ENCODE measurements at regions not wholly inside any gene's neighbourhood (a gene's known extent, or its start where the extent isn't known, plus 50 kb on each side); places are given as distances from the start of the nearest gene placed in this dataset.

DNA sequence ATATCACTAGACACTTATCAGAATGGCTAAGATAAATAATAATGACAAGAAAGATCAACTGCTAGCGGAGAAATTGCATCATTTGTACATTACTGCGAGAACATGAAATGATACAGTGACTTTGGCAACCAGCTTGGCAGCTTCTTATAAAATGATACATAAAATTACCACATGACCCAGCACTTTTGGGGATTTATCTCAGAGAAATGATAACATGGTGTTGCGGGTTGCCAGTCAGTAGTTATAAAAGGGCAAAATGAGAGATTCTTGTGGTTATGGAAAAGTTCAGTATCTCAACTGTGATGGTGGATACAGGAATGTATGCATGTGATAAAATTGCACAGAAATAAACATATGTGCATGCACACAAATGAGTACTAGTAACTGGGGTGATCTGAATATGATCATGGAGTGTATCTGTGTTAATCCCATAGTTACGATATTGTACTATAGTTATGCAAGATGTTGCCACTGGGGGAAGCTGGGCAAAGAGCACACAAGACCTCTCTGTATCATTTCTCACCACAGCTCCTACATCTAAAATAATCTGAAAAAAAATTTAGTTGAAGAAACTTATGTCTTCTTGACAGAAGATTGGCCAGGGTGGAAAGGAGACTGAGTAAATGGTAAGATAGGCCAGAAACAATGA is 128.9 kb downstream of the NXNL2 start:
- Histone ChIP-seq H3K27me3 (replicated peaks in 1 of 2; ENCODE audit: control insufficient read depth in 2 of 2, extremely low read depth in 1 of 2, insufficient read depth in 2 of 2, low read length in 1 of 2) (peaks cover 0 to 3% of the 10 kb centered on the region in 2 experiments), H3K9me3 (no peaks in the 10 kb centered on the region), H3K36me3 (ENCODE audit: control insufficient read depth in 2 of 2, extremely low read depth in 1 of 2, insufficient read depth in 1 of 2, low read length in 1 of 2) (no peaks in the 10 kb centered on the region), H3K4me1 (ENCODE audit: control insufficient read depth in 1 of 2, extremely low read depth in 1 of 2, insufficient read depth in 2 of 2, low read length in 2 of 2) (no peaks in the 10 kb centered on the region), H3K4me3 (ENCODE audit: control insufficient read depth in 1 of 2, extremely low read depth in 1 of 2, low read length in 1 of 2) (no peak overlapping the region), H3K27ac (ENCODE audit: low read length) (no peak overlapping the region)
- 86% methylated on average over 1 of the region's 4 CpGs for WGBS (ENCODE audit: insufficient coverage)
- Mint-ChIP-seq H3K27me3 (peaks cover 2 to 24% of the 10 kb centered on the region in 2 donors), H3K36me3 (no peaks in the 10 kb centered on the region), H3K4me1 (no peaks in the 10 kb centered on the region), H3K9me3 (no peaks in the 10 kb centered on the region), H3K4me3 (no peak overlapping the region), H3K27ac (no peak overlapping the region)
- CTCF ChIA-PET: no interaction called here
- ATAC-seq (replicated peaks in 1 of 4): no peak
- POLR2A ChIA-PET: no interaction called here
- no peak for DNase-seq

DNA sequence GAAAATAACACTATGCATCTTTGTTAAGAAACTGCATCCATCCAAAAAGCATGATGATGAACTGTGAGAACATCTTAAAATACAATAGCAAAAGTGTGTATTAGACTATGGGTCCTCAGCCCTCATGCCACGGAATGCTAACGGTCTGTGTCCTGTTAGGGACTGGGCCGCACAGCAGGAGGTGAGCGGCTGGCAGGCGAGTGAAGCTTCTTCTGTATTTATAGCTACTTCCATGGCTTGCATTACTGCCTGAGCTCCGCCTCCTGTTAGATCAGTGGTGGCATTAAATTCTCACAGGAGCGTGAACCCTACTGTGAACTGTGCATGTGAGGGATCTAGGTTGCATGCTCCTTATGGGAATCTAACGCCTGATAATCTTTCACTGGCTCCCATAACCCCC is 129.8 kb downstream of the NXNL2 start:
- H3K36me3 ChIP-seq (ENCODE audit: control insufficient read depth in 2 of 2, extremely low read depth in 1 of 2, insufficient read depth in 1 of 2, low read length in 1 of 2): no peaks in the 10 kb centered on the region
- no peaks in the 10 kb centered on the region for H3K4me1 ChIP-seq (ENCODE audit: control insufficient read depth in 1 of 2, extremely low read depth in 1 of 2, insufficient read depth in 2 of 2, low read length in 2 of 2)
- Mint-ChIP-seq H3K27me3 (peaks cover 2 to 24% of the 10 kb centered on the region in 2 donors), H3K36me3 (no peaks in the 10 kb centered on the region), H3K4me1 (no peaks in the 10 kb centered on the region), H3K4me3 (no peak overlapping the region), H3K27ac (no peak overlapping the region), H3K9me3 (no peaks in the 10 kb centered on the region)
- no peak overlapping the region for H3K27ac ChIP-seq (ENCODE audit: low read length)
- ChIA-PET CTCF (no interaction called here), POLR2A (no interaction called here)
- no CpG with 5 or more reads among the region's 8 CpGs for WGBS (ENCODE audit: insufficient coverage)
- H3K4me3 ChIP-seq (ENCODE audit: control insufficient read depth in 1 of 2, extremely low read depth in 1 of 2, low read length in 1 of 2): no peak overlapping the region
- no peaks in the 10 kb centered on the region for H3K9me3 ChIP-seq
- DNase-seq (no peak), ATAC-seq (replicated peaks in 1 of 4) (no peak)
- peaks cover 0 to 3% of the 10 kb centered on the region in 2 experiments for H3K27me3 ChIP-seq (replicated peaks in 1 of 2; ENCODE audit: control insufficient read depth in 2 of 2, extremely low read depth in 1 of 2, insufficient read depth in 2 of 2, low read length in 1 of 2)

DNA sequence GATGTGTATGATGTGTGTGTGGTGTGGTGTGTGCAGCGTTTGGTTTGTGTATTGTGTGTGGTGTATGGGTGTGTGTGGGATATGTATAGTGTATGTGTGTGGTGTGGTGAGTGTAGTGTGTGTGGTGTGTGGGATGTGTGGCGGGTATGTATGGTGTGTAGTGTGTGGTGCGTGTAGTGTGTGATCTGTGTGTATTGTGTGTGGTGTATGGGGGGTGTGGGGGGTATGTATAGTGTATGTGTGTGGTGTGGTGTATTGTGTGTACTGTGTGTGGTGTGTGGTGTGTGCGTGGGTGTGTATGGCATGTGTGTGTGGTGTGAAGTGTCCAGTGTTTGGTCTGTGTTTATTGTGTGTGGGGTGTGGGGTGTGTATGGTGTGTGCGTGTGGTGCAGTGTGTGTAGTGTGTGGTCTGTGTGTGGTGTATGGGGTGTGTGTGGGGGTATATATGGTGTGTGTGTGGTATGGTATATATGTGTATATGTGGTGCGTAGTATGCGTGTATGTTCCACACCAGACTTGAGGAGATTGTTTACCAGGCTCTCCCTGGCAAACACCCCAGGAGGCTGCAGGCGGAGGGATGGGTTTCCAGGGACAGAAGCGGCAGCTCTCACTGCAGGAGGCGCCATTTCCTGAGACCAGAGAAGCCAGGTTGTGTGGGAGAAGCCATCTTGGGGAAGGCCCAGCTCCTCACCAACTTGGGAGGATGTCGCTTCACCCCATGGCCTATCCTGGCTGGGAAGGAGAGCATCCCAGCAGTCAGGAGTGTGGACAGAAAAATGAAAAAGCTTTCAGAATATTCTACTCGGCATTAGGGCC is 138.1 kb downstream of the NXNL2 start:
- H3K4me3 ChIP-seq (ENCODE audit: control insufficient read depth in 1 of 2, extremely low read depth in 1 of 2, low read length in 1 of 2): no peak overlapping the region
- DNase-seq: no peak
- H3K9me3 Mint-ChIP-seq: peaks cover 0 to 3% (median 0%) of the 10 kb centered on the region in 3 donors
- peaks cover 4 to 11% of the 10 kb centered on the region in 2 donors for H3K27me3 Mint-ChIP-seq
- H3K4me1 Mint-ChIP-seq: no peaks in the 10 kb centered on the region
- POLR2A ChIA-PET: no interaction called here
- no peaks in the 10 kb centered on the region for H3K36me3 ChIP-seq (ENCODE audit: control insufficient read depth in 2 of 2, extremely low read depth in 1 of 2, insufficient read depth in 1 of 2, low read length in 1 of 2)
- no peak for ATAC-seq (replicated peaks in 1 of 4)
- H3K27me3 ChIP-seq (replicated peaks in 1 of 2; ENCODE audit: control insufficient read depth in 2 of 2, extremely low read depth in 1 of 2, insufficient read depth in 2 of 2, low read length in 1 of 2): peaks cover 0 to 6% of the 10 kb centered on the region in 2 experiments
- H3K4me1 ChIP-seq (ENCODE audit: control insufficient read depth in 1 of 2, extremely low read depth in 1 of 2, insufficient read depth in 2 of 2, low read length in 2 of 2): no peaks in the 10 kb centered on the region
- no peaks in the 10 kb centered on the region for H3K9me3 ChIP-seq
- no peaks in the 10 kb centered on the region for H3K36me3 Mint-ChIP-seq
- no peak overlapping the region for H3K27ac Mint-ChIP-seq
- WGBS (ENCODE audit: insufficient coverage): 93% methylated on average over 8 of the region's 12 CpGs
- CTCF ChIA-PET: no interaction called here
- H3K27ac ChIP-seq (ENCODE audit: low read length): no peak overlapping the region
- H3K4me3 Mint-ChIP-seq: no peak overlapping the region

DNA sequence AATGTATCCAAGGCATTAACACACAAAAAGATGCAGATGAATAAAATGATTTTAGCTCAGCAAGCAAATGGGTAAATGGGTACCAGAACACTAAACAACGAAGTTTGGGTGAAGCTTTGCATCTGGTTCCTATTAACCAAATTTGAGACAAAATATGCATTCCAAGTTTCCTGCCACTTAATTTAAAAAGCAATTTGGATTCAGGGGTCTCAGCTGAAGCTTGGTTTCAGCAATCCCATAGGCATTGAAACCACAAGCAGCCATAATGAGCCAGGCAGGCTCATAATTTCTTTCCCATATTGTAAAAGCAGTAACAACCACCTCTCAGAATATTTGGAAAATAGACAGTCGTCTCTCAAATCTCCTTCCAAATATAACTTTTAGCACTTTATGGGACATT is 138.9 kb downstream of the NXNL2 start:
- Mint-ChIP-seq H3K4me1 (no peaks in the 10 kb centered on the region), H3K4me3 (no peak overlapping the region), H3K27ac (no peak overlapping the region), H3K9me3 (peaks cover 0 to 3% (median 0%) of the 10 kb centered on the region in 3 donors), H3K27me3 (peaks cover 4 to 11% of the 10 kb centered on the region in 2 donors), H3K36me3 (no peaks in the 10 kb centered on the region)
- no peaks in the 10 kb centered on the region for H3K4me1 ChIP-seq (ENCODE audit: control insufficient read depth in 1 of 2, extremely low read depth in 1 of 2, insufficient read depth in 2 of 2, low read length in 2 of 2)
- H3K27me3 ChIP-seq (replicated peaks in 1 of 2; ENCODE audit: control insufficient read depth in 2 of 2, extremely low read depth in 1 of 2, insufficient read depth in 2 of 2, low read length in 1 of 2): peaks cover 0 to 6% of the 10 kb centered on the region in 2 experiments
- ChIA-PET CTCF (no interaction called here), POLR2A (no interaction called here)
- no peaks in the 10 kb centered on the region for H3K36me3 ChIP-seq (ENCODE audit: control insufficient read depth in 2 of 2, extremely low read depth in 1 of 2, insufficient read depth in 1 of 2, low read length in 1 of 2)
- no peak overlapping the region for H3K27ac ChIP-seq (ENCODE audit: low read length)
- WGBS (ENCODE audit: insufficient coverage): 83% methylated on average over 1 of the region's 2 CpGs
- ATAC-seq (replicated peaks in 1 of 4) (no peak), DNase-seq (no peak)
- H3K9me3 ChIP-seq: no peaks in the 10 kb centered on the region
- H3K4me3 ChIP-seq (ENCODE audit: control insufficient read depth in 1 of 2, extremely low read depth in 1 of 2, low read length in 1 of 2): no peak overlapping the region

DNA sequence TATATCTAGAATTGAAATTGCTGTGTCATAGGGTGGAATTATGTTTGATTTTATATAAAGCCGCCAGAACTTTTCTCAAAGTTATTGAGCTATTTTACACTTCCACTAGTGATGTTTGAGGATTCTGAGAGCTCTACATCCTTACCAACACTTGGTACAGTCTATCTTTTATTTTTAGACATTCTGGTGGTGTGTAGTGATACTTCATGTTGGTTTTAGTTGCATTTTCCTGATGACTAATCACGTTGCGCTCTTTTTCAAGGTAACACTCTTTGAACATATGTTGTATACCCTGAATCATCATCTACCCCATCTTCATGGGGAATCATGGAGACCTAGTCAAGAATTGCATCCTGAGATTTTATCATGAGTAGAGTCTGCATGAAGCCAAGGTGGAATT is 141.7 kb downstream of the NXNL2 start:
- ATAC-seq (replicated peaks in 1 of 4): no peak
- no peak overlapping the region for H3K4me3 ChIP-seq (ENCODE audit: control insufficient read depth in 1 of 2, extremely low read depth in 1 of 2, low read length in 1 of 2)
- no peaks in the 10 kb centered on the region for H3K4me1 ChIP-seq (ENCODE audit: control insufficient read depth in 1 of 2, extremely low read depth in 1 of 2, insufficient read depth in 2 of 2, low read length in 2 of 2)
- H3K36me3 ChIP-seq (ENCODE audit: control insufficient read depth in 2 of 2, extremely low read depth in 1 of 2, insufficient read depth in 1 of 2, low read length in 1 of 2): no peaks in the 10 kb centered on the region
- WGBS (ENCODE audit: insufficient coverage): no CpG with 5 or more reads among the region's 3 CpGs
- H3K27ac ChIP-seq (ENCODE audit: low read length): no peak overlapping the region
- Mint-ChIP-seq H3K4me1 (no peaks in the 10 kb centered on the region), H3K27me3 (peaks cover 4 to 11% of the 10 kb centered on the region in 2 donors), H3K4me3 (no peak overlapping the region), H3K36me3 (no peaks in the 10 kb centered on the region), H3K9me3 (peaks cover 0 to 3% (median 0%) of the 10 kb centered on the region in 3 donors), H3K27ac (no peak overlapping the region)
- no peak for DNase-seq
- H3K9me3 ChIP-seq: no peaks in the 10 kb centered on the region
- peaks cover 0 to 4% of the 10 kb centered on the region in 2 experiments for H3K27me3 ChIP-seq (replicated peaks in 1 of 2; ENCODE audit: control insufficient read depth in 2 of 2, extremely low read depth in 1 of 2, insufficient read depth in 2 of 2, low read length in 1 of 2)
- POLR2A ChIA-PET: no interaction called here
- CTCF ChIA-PET: no interaction called here

DNA sequence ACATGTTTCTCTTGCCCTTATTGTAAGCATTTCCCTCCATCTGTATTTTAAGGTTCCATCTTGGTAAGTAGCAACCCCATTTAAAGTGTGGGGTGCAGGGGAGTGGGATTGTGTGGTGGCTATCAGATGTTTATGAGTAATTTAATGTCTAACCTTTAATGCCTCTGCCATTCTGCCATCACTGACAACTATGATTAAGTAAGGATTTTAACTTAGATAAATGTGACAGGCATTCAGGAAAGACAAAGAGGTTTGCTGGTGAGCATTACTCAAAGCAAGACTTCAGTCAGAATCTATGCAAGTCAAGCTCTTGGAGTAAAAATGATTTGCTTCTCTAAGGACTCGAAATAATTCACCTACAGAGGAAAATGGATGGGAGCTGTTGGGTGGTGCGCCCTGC is 143.0 kb downstream of the NXNL2 start:
- WGBS (ENCODE audit: insufficient coverage): no CpG with 5 or more reads among the region's 2 CpGs
- H3K36me3 Mint-ChIP-seq: no peaks in the 10 kb centered on the region
- no peak overlapping the region for H3K27ac ChIP-seq (ENCODE audit: low read length)
- no peaks in the 10 kb centered on the region for H3K27me3 ChIP-seq (replicated peaks in 1 of 2; ENCODE audit: control insufficient read depth in 2 of 2, extremely low read depth in 1 of 2, insufficient read depth in 2 of 2, low read length in 1 of 2)
- DNase-seq (no peak), ATAC-seq (replicated peaks in 1 of 4) (no peak)
- H3K4me1 ChIP-seq (ENCODE audit: control insufficient read depth in 1 of 2, extremely low read depth in 1 of 2, insufficient read depth in 2 of 2, low read length in 2 of 2): no peaks in the 10 kb centered on the region
- POLR2A ChIA-PET: interaction anchor here in 1 of 2 donors (0.6 kb wide), 1 partner anchor 8 kb away, joined by 4 read pairs; no protein-coding TSS in a partner anchor
- CTCF ChIA-PET: no interaction called here
- H3K9me3 ChIP-seq: no peaks in the 10 kb centered on the region
- H3K27ac Mint-ChIP-seq: no peak overlapping the region
- H3K4me1 Mint-ChIP-seq: no peaks in the 10 kb centered on the region
- H3K36me3 ChIP-seq (ENCODE audit: control insufficient read depth in 2 of 2, extremely low read depth in 1 of 2, insufficient read depth in 1 of 2, low read length in 1 of 2): no peaks in the 10 kb centered on the region
- H3K27me3 Mint-ChIP-seq: peaks cover 4 to 11% of the 10 kb centered on the region in 2 donors
- H3K9me3 Mint-ChIP-seq: peaks cover 0 to 3% (median 0%) of the 10 kb centered on the region in 3 donors
- no peak overlapping the region for H3K4me3 ChIP-seq (ENCODE audit: control insufficient read depth in 1 of 2, extremely low read depth in 1 of 2, low read length in 1 of 2)
- no peak overlapping the region for H3K4me3 Mint-ChIP-seq

Data from T-cell (primary cell).